ENCODE measurements at regions not wholly inside any gene's neighbourhood (a gene's known extent, or its start where the extent isn't known, plus 50 kb on each side); places are given as distances from the start of the nearest gene placed in this dataset.

DNA sequence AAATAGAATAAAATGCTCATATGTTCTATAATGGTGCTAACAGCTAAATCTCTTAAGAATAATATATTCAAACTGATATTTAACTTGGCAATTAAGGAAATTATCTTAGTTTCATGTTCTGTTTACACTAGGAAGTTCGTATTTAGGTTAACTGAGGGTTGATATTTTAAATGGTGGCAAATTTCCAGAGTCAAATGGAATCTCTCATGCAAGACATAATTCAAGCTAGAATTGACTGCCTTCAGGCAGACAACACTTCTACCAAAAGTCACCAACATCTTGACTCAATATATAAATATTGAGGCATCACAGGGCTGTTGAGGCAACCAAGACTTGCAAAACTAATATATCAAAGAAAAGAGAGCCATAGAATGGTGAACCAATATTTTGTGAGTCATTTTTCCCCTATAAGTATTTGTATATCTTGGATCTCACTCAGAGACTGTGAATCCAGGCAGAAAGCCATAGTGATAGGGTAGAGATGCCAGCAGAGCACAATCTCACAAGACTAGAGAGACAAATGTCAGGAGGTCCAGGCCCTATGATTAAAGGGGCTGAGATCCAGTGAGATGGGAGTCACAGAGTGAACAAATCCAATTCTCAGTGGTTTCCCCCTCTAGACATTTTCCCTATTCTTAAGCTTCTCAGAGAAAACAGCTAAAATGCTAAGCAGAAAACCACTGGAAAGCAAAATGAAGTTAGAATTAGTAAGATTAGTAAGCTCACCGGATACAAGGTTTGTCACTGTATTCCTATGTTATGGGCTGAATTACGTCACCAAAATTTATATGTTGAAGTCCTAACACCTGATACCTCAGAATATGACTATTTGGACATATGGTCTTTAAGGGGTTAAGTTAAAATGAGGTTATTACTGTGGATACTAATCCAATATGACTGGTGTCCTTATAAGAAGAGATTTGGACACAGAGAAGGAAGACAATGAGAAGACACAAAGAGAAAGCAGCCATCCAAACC lies 358.2 kb upstream of the UBE2E3 start:
- TF ChIP-seq FOXP2 (optimal IDR thresholded peaks at IDR 0.05; ENCODE audit: borderline replicate concordance, extremely low read depth, extremely low read length, insufficient read depth) (no peak), SIN3A (IDR thresholded peaks at IDR 0.05; ENCODE audit: borderline replicate concordance, insufficient read depth, low read length) (no peak), TAF1 (IDR thresholded peaks at IDR 0.05; ENCODE audit: borderline replicate concordance, insufficient read depth, low read length) (no peak), POLR2AphosphoS5 (IDR thresholded peaks at IDR 0.05; ENCODE audit: low read depth, low read length) (no peak; the same call in 1 of the 2 replicates)
- TF ChIP-seq, protein P1, sequence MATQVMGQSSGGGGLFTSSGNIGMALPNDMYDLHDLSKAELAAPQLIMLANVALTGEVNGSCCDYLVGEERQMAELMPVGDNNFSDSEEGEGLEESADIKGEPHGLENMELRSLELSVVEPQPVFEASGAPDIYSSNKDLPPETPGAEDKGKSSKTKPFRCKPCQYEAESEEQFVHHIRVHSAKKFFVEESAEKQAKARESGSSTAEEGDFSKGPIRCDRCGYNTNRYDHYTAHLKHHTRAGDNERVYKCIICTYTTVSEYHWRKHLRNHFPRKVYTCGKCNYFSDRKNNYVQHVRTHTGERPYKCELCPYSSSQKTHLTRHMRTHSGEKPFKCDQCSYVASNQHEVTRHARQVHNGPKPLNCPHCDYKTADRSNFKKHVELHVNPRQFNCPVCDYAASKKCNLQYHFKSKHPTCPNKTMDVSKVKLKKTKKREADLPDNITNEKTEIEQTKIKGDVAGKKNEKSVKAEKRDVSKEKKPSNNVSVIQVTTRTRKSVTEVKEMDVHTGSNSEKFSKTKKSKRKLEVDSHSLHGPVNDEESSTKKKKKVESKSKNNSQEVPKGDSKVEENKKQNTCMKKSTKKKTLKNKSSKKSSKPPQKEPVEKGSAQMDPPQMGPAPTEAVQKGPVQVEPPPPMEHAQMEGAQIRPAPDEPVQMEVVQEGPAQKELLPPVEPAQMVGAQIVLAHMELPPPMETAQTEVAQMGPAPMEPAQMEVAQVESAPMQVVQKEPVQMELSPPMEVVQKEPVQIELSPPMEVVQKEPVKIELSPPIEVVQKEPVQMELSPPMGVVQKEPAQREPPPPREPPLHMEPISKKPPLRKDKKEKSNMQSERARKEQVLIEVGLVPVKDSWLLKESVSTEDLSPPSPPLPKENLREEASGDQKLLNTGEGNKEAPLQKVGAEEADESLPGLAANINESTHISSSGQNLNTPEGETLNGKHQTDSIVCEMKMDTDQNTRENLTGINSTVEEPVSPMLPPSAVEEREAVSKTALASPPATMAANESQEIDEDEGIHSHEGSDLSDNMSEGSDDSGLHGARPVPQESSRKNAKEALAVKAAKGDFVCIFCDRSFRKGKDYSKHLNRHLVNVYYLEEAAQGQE (IDR thresholded peaks at IDR 0.05; ENCODE audit: insufficient read depth in 1 of 2, low read depth in 2 of 2, low read length in 2 of 2): no peak

DNA sequence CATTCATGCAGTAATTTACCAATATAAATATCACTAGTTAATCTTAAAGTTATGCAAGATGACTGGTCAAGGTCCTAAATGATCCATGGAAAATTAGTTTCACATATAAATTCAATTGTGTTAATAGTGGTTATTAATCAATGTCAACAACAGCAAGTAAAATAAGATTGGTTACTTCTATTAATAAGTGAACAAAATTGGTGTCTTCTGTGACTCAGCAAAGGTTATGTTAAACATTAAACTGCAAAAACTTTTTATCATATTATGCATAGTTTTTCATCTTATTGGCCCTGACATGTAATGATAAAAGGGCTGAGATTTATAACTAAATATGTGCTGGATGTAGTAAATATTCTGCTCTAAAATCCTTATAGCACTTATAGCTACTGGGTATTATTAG lies 359.0 kb upstream of the UBE2E3 start:
- TF ChIP-seq TAF1 (IDR thresholded peaks at IDR 0.05; ENCODE audit: borderline replicate concordance, insufficient read depth, low read length) (no peak), SIN3A (IDR thresholded peaks at IDR 0.05; ENCODE audit: borderline replicate concordance, insufficient read depth, low read length) (no peak), FOXP2 (optimal IDR thresholded peaks at IDR 0.05; ENCODE audit: borderline replicate concordance, extremely low read depth, extremely low read length, insufficient read depth) (no peak), POLR2AphosphoS5 (IDR thresholded peaks at IDR 0.05; ENCODE audit: low read depth, low read length) (no peak)
- TF ChIP-seq, protein P1 (IDR thresholded peaks at IDR 0.05; ENCODE audit: insufficient read depth in 1 of 2, low read depth in 2 of 2, low read length in 2 of 2): no peak

DNA sequence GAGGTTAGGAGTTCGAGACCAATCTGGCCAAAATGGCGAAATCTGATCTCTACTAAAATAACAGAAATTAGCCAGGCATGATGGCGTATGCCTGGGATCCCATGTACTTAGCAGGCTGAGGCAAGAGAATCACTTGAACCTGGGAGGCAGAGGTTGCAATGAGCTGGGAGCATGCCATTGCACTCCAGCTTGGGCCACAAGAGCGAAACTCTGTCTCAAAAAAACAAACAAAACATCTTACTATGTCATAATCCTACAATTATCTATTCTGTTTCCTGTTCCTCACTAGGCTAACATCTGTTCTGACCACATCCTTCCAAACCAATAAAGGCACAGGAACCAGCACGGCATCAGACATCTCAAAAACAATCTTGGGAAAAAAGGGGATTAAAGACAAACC lies 361.8 kb upstream of the UBE2E3 start:
- TF ChIP-seq SIN3A (IDR thresholded peaks at IDR 0.05; ENCODE audit: borderline replicate concordance, insufficient read depth, low read length) (no peak), POLR2AphosphoS5 (IDR thresholded peaks at IDR 0.05; ENCODE audit: low read depth, low read length) (no peak), FOXP2 (optimal IDR thresholded peaks at IDR 0.05; ENCODE audit: borderline replicate concordance, extremely low read depth, extremely low read length, insufficient read depth) (no peak), TAF1 (IDR thresholded peaks at IDR 0.05; ENCODE audit: borderline replicate concordance, insufficient read depth, low read length) (no peak)
- TF ChIP-seq, protein P1 (IDR thresholded peaks at IDR 0.05; ENCODE audit: insufficient read depth in 1 of 2, low read depth in 2 of 2, low read length in 2 of 2): no peak

DNA sequence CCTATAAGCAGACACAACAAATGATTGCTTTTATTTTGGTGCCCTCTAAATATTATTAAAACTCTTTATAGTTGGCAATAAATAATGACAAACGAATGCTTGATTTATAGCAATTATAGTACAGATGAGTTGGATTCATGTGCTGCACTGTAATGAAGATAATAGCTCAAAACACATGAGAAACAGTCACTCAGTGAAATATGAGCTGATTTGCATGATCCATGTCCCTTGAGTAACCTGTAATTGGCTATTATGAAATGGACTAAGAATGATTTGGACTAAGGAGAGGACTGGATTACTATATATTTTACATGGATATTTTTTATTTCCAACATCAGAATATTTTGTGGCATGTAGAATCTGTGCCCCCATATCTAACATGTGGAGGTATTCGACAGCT lies 365.6 kb upstream of the UBE2E3 start:
- no peak for TF ChIP-seq POLR2AphosphoS5 (IDR thresholded peaks at IDR 0.05; ENCODE audit: low read depth, low read length)

DNA sequence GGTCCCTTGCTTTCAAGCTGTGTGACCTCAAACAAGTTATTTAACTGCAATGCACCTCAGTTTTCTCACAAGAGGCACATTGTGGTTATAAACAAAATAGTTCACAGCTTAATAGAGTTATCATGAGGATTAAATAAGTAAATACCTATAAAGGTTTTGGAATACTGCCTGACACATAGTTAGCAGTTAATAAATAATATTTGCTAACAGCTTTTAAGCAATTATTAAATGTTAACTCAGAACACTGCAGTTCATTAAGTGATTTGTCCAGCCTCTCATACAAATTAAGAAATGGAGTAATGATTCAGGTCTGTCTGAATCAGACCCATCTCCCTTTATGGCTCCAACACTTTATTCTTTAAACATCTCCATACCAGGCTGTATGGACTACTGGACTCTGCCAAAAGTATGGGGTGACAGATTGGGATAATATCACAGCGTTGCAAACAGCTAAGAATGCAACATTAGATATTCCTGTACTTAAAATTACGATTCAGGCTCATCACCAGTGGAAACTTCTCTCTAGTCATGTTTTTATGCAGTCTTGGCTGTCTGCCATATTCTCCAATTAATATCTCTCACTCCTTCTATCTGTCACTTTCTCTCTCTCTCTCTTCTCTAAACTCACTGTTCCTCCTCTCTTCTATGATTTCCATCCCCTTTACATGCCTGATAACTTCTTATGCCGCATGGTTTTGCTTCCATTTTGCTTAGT lies 370.6 kb upstream of the UBE2E3 start:
- TF ChIP-seq, protein P1 (IDR thresholded peaks at IDR 0.05; ENCODE audit: insufficient read depth in 1 of 2, low read depth in 2 of 2, low read length in 2 of 2): no peak
- TF ChIP-seq FOXP2 (optimal IDR thresholded peaks at IDR 0.05; ENCODE audit: borderline replicate concordance, extremely low read depth, extremely low read length, insufficient read depth) (no peak), SIN3A (IDR thresholded peaks at IDR 0.05; ENCODE audit: borderline replicate concordance, insufficient read depth, low read length) (no peak), POLR2AphosphoS5 (IDR thresholded peaks at IDR 0.05; ENCODE audit: low read depth, low read length) (no peak), TAF1 (IDR thresholded peaks at IDR 0.05; ENCODE audit: borderline replicate concordance, insufficient read depth, low read length) (no peak)
